HG02678 (cell line): ENCODE measurements at regions not wholly inside any gene's neighbourhood (a gene's known extent, or its start where the extent isn't known, plus 50 kb on each side); places are given as distances from the start of the nearest gene placed in this dataset.
"Not testable (repeated sequence)": the region's sequence is repeated elsewhere in the genome, so short reads cannot be mapped to it uniquely, and the experiment has no call there.

Experiments
- ATAC-seq: cut with Tn5 transposase; IDR thresholded peaks from one replicate; pipeline ENCODE4 v1.9.1; 2021; ENCODE audit warnings: mild to moderate bottlenecking, moderate library complexity; ENCODE audit not compliant: unreplicated experiment

DNA sequence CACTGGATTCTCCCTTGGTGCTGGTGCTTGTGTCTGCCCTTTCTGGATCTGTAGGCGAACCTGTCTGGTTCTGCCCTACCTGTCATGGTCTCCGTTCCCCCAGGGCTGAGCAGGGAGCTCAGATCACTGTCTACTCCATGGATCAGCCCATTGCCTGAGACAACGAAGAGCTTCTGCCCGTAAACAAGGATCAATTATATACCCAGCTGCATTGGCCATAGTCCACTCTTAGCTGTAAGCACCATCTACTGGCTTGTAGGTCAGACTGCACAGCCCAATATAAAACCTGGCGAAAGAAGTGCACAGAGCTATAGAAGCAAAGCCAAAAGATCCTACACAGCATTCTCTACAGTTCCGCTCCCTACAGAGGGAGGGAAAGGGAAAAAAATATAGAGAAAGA, 181.5 kb upstream of the RPS23 start:
- ATAC-seq, result no peak

DNA sequence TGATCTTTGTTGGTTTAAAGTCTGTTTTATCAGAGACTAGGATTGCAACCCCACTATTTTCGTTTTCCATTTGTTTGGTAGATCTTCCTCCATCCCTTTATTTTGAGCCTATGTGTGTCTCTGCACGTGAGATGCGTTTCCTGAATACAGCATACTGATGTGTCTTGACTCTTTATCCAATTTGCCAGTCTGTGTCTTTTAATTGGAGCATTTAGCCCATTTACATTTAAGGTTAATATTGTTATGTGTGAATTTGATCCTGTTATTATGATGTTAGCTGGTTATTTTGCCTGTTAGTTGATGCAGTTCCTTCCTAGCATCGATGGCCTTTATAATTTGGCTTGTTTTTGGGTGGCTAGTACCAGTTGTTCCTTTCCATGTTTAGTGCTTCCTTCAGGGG, 177.2 kb upstream of the RPS23 start:
- not testable (repeated sequence) for ATAC-seq

- no peak for ATAC-seq
These were observed 170.2 kb upstream of the RPS23 start for GRCh38 chr5:82448374-82448773.

GRCh38 chr5:82447913-82448312, 169.8 kb upstream of the RPS23 start:
- no peak for ATAC-seq

- no peak for ATAC-seq
These were observed 168.7 kb upstream of the RPS23 start for GRCh38 chr5:82446809-82447208.

GRCh38 chr5:82445726-82446335, 167.7 kb upstream of the RPS23 start:
- no peak for ATAC-seq

DNA sequence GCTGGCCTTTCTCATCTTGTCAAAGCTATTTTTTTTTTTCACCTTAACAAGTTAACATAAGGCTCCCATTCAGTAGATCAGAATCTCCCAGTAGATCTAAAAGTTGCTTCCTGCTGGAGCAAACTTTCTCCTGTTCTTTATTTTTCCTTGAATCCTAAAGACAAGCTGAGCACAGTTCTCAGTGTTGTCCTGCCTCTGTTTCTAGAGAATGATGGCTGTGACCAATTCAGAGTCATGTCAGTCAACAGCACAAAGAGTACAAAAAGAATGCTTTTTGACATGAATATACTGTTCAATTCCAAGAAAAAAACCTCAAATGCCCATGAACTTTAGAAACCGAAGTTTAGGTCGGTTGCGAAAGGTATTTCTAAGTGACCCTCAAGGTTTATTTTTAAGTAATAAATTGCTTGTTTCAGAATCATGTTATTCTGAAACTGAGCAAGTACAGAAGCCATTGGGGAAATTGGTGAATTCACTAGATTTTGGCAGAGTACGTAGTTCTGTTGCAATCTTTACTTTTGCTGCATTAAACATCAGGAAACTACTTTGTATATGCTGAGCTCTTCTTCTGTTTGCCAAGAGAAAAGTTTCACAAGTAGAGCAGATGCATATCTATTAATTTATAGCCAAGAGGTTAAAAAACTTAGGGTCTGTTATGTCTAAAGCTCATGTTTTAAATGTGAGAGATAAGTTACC, 161.7 kb upstream of the RPS23 start:
- ATAC-seq, result no peak

- ATAC-seq, result not testable (repeated sequence)
These were observed 159.4 kb upstream of the RPS23 start for GRCh38 chr5:82437565-82437964.

DNA sequence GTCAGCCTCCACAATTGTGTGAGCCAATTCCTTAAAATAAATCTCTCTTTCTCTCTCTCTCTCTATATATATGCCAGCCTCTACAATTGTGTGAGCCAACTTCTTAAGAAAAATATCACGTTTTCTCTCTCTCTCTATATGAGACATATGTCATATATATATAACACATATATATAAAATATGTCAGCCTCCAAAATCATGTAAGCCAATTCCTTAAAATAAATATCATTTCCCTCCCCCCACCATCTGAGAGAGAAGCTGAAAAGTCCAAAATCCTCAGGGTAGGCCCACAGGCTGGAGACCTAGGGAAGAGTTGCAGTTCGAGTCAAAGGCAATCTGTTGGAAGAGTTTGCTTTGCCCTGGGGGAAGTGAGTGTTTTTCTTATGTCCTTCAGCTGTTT, 158.1 kb upstream of the RPS23 start:
- no peak for ATAC-seq

DNA sequence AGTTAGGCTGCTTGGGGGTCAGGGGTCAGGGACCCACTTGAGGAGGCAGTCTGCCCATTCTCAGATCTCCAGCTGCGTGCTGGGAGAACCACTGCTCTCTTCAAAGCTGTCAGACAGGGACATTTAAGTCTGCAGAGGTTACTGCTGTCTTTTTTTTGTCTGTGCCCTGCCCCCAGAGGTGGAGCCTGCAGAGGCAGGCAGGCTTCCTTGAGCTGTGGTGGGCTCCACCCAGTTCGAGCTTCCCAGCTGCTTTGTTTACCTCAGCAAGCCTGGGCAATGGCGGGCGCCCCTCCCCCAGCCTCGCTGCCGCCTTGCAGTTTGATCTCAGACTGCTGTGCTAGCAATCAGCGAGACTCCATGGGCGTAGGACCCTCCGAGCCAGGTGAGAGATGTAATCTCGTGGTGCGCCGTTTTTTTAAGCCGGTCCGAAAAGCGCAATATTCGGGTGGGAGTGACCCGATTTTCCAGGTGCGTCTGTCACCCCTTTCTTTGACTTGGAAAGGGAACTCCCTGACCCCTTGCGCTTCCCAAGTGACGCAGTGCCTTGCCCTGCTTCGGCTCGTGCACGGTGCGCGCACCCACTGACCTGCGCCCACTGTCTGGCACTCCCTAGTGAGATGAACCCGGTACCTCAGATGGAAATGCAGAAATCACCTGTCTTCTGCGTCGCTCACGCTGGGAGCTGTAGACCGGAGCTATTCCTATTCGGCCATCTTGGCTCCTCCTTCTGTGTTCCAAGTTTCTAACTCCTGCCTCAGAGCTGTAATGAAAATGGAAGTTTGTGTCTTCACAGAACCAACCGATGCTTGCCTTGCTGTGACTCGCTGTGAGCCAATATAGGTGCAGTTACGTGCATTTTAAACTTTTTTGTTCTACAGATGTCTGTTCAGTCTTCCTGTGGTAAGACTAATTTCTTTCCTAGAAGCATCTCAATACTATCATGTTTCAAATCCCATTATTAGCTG, 156.8 kb upstream of the RPS23 start:
- ATAC-seq, result not testable (repeated sequence)

- ATAC-seq, result no peak
These were observed 148.5 kb upstream of the RPS23 start for GRCh38 chr5:82426464-82427154.

GRCh38 chr5:82425591-82425990, 147.4 kb upstream of the RPS23 start:
- ATAC-seq, result no peak

- no peak for ATAC-seq
These were observed 146.1 kb upstream of the RPS23 start for GRCh38 chr5:82424211-82424610.

DNA sequence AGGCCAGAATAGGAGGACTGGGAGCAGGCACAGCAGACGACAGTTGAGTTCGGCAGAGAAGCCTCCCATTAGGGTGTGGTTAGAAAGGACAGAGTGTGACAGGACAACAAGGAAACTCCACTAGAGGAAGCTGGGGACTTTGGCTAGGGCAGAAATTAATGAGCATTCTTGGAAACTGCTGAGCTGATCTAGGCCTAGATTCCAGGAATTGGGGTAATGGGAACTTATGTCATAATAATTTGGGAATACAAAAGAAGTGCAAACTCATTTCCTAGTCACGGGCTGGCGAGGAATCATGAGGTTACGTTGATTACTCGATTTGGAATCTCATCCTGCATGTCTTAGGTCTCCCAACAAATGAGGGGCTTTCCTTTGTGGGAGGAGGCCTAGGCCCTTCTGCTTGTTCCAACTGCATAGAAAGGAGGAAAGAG, 144.6 kb upstream of the RPS23 start:
- no peak for ATAC-seq

- ATAC-seq, result no peak
These were observed 144.0 kb upstream of the RPS23 start for GRCh38 chr5:82422001-82422740.

DNA sequence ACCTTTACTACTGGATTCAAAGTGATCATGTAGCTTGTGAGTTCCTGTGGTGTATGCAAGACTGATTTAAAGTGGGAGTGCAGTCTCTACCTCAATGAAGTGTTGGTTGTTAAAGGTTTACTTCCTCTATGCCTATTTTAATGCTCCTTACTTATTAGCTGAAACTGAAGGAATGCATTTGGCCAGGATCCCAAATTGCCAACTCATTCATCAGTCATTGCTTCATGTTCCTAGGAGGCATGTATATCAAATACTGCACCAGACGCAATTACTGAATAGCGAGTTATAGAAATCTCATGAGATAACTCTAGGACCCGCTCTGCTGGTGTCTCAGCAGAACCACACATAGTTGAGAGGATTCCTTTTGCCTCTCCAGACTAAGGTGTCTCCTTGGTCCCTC, 143.0 kb upstream of the RPS23 start:
- ATAC-seq, result no peak

DNA sequence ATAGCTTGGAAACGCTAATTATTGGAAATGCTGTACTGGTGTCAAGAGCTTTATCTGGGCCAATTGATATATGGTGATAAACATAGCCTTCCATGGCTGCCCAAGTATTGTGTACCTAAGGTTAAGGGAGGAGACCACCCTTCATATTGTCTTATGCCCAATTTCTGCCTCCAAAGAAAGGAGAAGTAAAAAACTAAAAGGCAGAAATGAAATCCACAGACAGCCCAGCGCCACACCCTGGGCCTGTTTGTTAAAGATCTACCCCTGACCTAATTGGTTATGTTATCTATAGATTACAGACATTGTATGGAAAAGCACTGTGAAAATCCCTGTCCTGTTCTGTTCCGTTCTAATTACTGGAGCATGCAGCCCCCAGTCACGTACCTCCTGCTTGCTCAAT, 142.4 kb upstream of the RPS23 start:
- ATAC-seq, result not testable (repeated sequence)

- no peak for ATAC-seq
These were observed 141.6 kb upstream of the RPS23 start for GRCh38 chr5:82419559-82420332.

DNA sequence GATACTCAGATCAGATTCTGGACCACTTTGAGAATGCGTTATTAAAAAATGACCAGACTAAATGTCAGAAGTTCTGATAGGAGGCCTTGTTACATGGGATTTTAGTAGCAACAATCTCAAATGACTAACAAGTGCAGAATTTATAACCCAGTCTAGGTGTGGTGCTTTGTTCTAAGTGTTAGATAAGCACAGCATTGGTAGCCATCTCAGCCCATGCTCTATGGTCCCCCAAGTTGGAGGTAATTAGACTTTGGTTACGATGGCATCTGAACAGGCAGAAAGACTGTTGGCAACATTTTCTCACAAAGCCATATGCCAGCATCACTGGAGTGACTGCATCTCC, 140.4 kb upstream of the RPS23 start:
- no peak for ATAC-seq
